AG08395 (cell line): ENCODE measurements at regions not wholly inside any gene's neighbourhood (a gene's known extent, or its start where the extent isn't known, plus 50 kb on each side); places are given as distances from the start of the nearest gene placed in this dataset.
A peak's percentile ranks its signal among the peaks of the same experiment; 100 is the strongest.

Source experiments
- DNase-seq: peaks from one replicate; pipeline ENCODE4 v3.0.0; 2012; ENCODE audit warnings: mixed read lengths, low spot score

- peak; percentile 75 for DNase-seq
Measured at GRCh38 chr3:82087958-82088357, 326.5 kb upstream of the GBE1 start.

GRCh38 chr3:82085851-82086475 is 324.5 kb upstream of the GBE1 start:
- DNase-seq: no peak

- no peak for DNase-seq
Measured at GRCh38 chr3:82085356-82085755, 323.9 kb upstream of the GBE1 start.

- DNase-seq: no peak
Measured at GRCh38 chr3:82084824-82085223, 323.4 kb upstream of the GBE1 start.

GRCh38 chr3:82082796-82083195 is 321.4 kb upstream of the GBE1 start:
- no peak for DNase-seq

DNA sequence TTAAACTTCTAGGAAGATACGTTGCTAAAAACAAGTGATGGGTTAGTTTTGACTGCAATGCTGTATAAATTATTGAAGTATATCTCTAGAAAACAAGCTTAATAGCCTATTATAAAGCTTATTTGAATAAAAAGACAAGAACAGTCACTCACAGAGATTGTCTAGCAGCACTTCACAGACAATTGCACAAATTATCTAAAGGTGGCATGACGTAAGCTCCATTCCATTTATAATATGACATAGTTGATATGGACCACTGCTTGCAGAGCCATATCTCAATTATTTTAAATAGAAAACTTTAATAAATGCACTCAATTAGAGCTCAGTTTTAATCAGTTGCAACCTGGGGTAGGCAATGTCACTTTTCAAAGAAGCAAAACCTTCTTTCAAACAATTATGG is 319.9 kb upstream of the GBE1 start:
- no peak for DNase-seq

- no peak for DNase-seq
Measured at GRCh38 chr3:82080792-82081191, 319.3 kb upstream of the GBE1 start.

DNA sequence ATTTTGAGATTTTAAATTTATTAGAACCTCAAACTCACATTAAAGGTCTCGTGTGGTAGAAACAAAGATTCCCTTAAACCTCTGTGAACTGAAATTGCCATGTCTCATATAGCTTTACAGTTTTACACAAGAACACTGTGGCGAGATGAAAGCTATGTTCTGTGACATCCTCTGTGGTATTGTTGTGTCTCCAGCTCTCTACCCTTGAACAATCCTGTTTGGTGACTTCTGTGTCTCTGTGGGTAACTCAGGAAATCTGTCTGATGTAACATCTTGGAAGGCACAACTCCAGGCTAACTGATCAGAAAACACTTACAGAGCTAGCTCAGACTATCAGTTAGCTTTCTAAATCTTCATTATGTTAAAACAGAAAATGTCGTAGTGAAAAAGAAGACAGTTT is 318.8 kb upstream of the GBE1 start:
- DNase-seq: peak; percentile 15

DNA sequence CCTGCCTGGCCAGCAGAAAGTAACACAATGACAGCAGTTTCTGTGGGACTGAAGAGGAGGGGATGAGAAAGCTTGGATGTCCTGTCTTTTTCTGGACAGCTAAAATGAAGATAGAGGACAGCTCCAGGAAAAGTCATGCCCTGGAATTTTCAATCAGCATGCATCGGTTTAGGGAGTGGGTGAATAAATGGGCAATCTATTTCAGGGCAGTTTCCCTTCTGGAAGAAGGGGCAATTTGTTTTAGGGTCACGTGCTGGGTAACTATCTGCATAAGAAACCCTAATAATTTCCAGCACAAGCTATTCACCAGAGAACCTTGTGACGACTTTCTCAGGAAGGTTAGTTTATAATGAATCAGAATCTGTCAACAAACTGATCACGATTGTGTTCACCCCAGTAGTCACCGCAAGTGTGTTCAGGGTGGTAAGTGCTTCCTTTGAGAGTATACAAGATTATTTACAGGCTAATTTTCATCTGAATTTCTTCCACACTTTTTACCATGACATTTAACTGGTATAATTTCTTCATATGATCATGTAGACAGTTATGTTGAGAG is 318.0 kb upstream of the GBE1 start:
- no peak for DNase-seq

- DNase-seq: no peak
Measured at GRCh38 chr3:82078246-82078645, 316.8 kb upstream of the GBE1 start.

DNA sequence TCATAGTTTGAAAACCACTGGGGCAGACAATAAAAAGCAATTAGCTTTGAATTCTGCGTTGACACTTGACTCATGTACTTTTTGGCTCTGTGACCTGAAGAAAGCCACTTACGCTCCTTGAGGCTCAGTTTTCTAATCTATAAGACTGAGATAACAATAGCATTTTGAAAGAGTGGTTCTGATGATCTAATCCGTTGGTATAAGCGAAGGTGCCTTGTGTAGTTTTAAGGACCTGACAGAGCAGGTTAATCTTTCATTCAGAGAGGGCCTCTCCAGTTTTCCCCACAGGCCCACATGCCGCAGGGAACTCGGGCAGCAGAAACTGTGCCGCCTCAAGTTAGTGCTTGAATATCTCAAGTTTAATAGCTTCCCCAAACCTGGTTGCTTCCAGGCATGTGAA is 306.0 kb upstream of the GBE1 start:
- no peak for DNase-seq

DNA sequence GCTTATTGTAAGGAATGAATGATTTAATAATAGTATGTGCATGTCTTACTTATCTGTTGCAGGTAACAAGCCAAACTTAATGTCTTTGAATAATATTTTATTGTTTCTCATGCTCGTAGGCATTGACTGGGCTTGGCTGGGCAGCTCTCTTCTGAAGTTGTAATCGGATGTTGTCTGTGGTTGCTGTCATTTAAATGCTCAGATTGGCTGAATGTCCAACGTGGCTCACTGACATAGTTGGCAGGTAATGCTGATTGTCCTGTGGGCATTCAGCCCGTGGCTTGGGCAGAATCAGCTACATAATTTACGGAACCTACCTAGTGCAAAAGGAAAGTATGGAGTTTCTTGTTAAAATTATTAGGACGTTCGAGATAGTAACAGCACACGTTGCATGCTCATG is 297.4 kb upstream of the GBE1 start:
- DNase-seq: no peak

DNA sequence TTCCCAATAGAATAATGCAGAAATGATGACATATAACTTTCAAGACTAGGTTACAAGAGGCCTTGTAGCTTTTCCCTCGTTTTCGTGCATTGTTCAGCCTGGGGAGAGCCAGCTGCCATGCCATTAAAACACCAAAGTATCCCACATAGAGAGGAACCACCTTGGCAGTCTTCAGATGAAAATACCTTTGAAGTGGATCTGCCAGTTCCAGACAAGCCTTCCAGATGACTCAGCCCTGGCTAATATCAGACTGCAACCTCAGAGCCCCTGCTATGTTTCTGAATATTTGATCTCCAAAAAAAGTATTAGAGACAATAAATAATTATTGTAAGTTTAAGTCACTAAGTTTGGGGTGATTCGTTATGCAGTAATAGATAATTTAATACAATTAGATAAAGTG is 294.3 kb upstream of the GBE1 start:
- DNase-seq: no peak

DNA sequence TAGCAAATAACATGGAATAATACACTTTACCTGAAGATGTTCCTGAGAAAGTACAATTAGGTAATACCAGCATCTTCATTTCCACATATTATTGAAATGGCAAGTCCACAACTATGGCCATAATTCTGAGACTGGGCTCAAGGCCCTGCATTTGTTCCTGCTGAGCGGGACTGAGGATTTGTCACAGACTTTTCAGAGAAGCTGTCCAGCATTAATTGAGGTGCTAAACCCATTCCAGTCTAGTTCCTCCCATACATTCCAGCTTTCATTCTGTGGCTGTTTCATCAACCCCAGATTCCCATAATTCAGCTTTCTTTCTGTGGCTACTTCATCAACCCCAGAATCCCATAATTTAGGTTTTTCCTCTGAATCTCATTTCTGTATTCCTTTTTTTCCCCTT is 293.4 kb upstream of the GBE1 start:
- no peak for DNase-seq

- no peak for DNase-seq
Measured at GRCh38 chr3:82053236-82053635, 291.8 kb upstream of the GBE1 start.

DNA sequence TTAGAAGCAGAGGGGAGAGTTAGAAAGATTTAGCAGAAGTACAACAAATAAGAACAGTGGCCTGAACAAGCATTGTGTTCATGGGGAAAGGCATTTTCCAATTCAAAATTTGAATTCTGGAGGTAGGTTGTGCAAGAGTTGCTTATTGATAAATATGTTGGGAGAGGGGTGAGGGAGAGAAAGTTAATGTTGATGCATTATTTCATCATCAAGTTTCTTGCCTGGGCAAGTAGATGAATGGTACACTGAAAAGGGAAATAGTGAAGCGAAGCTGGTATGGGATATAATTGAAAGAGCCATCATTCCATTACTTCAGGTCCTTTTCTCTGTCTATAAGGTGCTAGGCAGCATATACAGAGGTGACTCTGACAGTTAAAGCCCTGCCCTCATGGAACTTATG is 288.9 kb upstream of the GBE1 start:
- no peak for DNase-seq

GRCh38 chr3:82048711-82049110 is 287.3 kb upstream of the GBE1 start:
- DNase-seq: no peak

DNA sequence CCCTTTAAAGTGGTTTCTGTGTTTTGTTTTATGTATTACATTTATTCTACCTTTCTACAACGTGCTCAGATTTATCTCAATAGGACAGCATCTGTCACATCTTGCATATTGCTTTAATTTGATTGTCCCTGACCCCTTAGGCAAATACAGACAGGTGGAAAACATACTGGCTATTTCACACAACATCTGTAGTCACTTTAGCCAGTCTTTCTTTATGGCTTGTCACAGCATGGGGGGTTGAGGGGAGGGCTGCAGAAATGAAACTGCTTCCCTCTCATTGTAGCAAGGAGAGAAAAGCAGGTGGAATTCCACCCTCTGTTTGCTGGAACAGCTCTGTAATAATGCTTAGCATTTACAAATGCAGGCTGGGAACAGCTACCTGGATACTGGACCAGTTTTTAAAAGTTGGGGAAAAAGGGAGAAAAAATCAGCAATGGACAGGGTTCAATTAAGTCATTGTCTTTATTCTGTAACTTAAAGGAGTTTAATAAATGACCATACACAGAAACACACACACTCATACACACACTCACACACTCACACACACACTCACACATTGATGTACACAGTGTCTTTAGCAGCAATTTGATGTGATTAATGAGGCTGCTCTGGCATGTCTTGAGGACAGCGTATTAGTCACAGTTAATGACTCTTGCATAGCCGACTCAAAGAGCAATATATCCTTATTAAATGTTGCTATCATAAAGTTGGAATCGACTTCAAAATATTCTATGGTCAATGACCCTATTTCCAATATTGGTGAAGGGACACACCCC is 283.7 kb upstream of the GBE1 start:
- no peak for DNase-seq

DNA sequence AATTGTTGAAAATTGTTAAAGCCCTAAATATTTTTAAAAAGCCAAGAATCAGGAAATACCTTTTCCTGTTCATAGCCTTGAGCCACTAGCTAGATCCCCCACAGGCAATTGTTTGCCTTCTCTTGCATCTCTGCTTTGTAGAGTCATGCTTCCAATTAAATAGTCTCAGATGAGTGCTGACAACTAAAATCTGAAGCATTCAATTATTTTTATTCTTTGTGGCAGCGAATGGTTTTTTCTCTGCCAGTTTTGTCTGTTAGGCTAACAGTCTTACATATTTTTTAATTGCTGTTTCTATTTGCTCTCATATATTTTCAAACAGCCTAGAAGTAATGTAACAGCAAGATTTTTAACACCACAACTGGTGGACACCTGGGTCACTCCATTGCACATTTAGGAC is 277.1 kb upstream of the GBE1 start:
- no peak for DNase-seq

GRCh38 chr3:82033186-82033585 is 271.7 kb upstream of the GBE1 start:
- DNase-seq: no peak

GRCh38 chr3:82031596-82031995 is 270.2 kb upstream of the GBE1 start:
- no peak for DNase-seq

DNA sequence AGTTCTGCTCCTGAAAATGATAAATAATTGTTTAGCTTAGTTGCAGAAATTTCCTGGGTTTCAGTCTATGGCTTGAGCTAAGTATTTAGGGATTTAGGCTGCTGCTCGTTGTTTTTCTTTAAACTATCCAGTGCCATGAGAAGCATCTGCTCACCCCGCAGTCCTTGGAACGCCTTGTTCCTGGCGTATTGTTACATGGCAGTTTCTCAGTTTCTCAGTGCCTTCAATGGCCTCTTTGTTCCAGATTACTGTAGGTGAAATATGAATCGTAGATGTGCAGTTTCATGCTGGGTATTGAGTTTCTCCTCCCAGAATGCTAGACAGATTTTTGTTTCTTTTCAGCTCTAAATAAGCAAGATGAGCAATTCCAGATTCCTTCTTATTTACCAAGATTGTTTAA is 269.5 kb upstream of the GBE1 start:
- no peak for DNase-seq

- no peak for DNase-seq
Measured at GRCh38 chr3:82022836-82023235, 261.4 kb upstream of the GBE1 start.

DNA sequence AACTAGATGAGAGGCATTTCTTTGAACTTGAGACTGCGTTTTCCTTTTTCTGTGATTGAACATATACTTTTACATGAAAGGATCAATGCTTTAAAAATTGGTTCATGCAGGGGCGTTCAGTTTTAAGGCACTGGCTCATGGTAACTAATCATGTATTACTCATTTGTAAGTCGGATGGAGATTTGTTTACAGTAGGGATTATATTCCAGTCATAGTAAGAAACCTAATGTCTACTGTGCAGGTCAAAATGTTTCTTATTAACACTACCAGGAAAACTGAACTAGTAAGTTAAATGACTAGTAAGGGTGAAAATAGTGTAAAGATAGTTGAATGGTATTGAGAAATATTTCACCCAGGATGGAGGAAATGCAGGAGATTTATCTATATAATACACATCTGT is 258.8 kb upstream of the GBE1 start:
- DNase-seq: no peak
